ENCODE measurements at regions not wholly inside any gene's neighbourhood (a gene's known extent, or its start where the extent isn't known, plus 50 kb on each side); places are given as distances from the start of the nearest gene placed in this dataset.

GRCh38 chr13:54187461-54187860, 1158.8 kb downstream of the OLFM4 start:
- TF ChIP-seq POLR2A (IDR thresholded peaks at IDR 0.05) (no peak), CTCF (IDR thresholded peaks at IDR 0.05) (no peak)

All from heart left ventricle (tissue), 13 donors.